Neural progenitor cell (in vitro differentiated cells): ENCODE measurements at regions not wholly inside any gene's neighbourhood (a gene's known extent, or its start where the extent isn't known, plus 50 kb on each side); places are given as distances from the start of the nearest gene placed in this dataset.

ENCODE experiments used
- EZH2 ChIP-seq: fragments of 200-600 bp; sonication (generic); IDR thresholded peaks from 2 replicates; pipeline ENCODE4 v1.6.1; 2017; ENCODE audit warnings: antibody characterized with exemption, mild to moderate bottlenecking, moderate library complexity
- EZH2phosphoT487 ChIP-seq: fragments of 200-600 bp; sonication (generic); IDR thresholded peaks from 2 replicates; pipeline ENCODE4 v1.6.1; 2017; ENCODE audit warnings: antibody characterized with exemption
- TF ChIP-seq, protein P1 (sequence below): fragments of 200-600 bp; sonication (generic); IDR thresholded peaks from 2 replicates; pipeline ENCODE4 v1.5.1; 2017; ENCODE audit warnings: antibody characterized with exemption, mild to moderate bottlenecking

DNA sequence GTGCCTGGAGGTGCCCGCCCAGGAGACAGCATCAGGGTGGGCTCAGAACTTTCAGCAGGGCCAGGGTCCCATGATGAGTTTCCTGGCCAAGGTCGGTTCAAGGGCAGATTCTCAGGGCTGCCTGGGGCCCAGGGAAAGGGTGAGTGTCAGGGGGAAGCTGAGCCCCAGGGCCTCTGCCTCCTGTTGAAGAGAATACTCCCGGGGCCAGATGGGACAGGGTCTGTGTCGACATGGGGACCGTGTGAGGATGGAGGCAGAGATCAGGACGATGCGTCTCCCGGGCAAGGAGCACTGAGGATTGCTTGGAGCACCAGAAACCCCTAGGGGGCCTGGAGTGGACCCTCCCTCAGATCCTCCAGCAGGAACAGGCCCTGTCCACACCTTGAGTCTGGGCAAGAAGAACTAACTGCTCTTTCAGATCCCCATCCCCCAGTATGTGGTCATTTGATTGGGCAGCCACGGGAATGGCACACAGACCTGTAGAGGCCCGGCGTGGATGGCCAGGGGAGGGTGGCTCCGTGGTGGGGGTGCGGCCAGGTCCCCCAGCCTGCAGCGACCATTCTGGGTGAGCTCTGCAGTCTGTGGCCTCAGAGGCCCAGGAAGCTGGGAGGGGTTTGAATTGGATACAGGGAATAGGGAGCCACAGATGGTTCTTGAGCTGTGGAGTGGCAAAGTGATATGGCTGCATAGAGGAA, 1078.7 kb downstream of the BRD1 start:
- TF ChIP-seq, protein P1, sequence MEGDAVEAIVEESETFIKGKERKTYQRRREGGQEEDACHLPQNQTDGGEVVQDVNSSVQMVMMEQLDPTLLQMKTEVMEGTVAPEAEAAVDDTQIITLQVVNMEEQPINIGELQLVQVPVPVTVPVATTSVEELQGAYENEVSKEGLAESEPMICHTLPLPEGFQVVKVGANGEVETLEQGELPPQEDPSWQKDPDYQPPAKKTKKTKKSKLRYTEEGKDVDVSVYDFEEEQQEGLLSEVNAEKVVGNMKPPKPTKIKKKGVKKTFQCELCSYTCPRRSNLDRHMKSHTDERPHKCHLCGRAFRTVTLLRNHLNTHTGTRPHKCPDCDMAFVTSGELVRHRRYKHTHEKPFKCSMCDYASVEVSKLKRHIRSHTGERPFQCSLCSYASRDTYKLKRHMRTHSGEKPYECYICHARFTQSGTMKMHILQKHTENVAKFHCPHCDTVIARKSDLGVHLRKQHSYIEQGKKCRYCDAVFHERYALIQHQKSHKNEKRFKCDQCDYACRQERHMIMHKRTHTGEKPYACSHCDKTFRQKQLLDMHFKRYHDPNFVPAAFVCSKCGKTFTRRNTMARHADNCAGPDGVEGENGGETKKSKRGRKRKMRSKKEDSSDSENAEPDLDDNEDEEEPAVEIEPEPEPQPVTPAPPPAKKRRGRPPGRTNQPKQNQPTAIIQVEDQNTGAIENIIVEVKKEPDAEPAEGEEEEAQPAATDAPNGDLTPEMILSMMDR, result no peak
- TF ChIP-seq EZH2, result no peak
- no peak for TF ChIP-seq EZH2phosphoT487
